ENCODE measurements at regions not wholly inside any gene's neighbourhood (a gene's known extent, or its start where the extent isn't known, plus 50 kb on each side); places are given as distances from the start of the nearest gene placed in this dataset.
"Not testable (repeated sequence)": the region's sequence is repeated elsewhere in the genome, so short reads cannot be mapped to it uniquely, and the experiment has no call there.

- Histone ChIP-seq H3K27ac (ENCODE audit: low read depth, low read length) (no peak overlapping the region), H3K27me3 (ENCODE audit: control insufficient read depth, insufficient read depth, low read length) (no peaks in the 10 kb centered on the region), H3K4me3 (ENCODE audit: low read depth, low read length) (no peak overlapping the region), H3K36me3 (ENCODE audit: control insufficient read depth, insufficient read depth, low read length) (no peaks in the 10 kb centered on the region), H3K4me1 (ENCODE audit: control insufficient read depth, insufficient read depth, low read length) (no peaks in the 10 kb centered on the region), H3K9me3 (ENCODE audit: control insufficient read depth, insufficient read depth, low read length) (no peaks in the 10 kb centered on the region)
- 78% methylated on average over 1 of the region's 3 CpGs for WGBS (ENCODE audit: insufficient coverage)
- no peak for DNase-seq (ENCODE audit: low read depth in 4 of 6, low spot score in 6 of 6)
Measured at GRCh38 chr15:62352817-62353216, 187.7 kb upstream of the C2CD4B start.

DNA sequence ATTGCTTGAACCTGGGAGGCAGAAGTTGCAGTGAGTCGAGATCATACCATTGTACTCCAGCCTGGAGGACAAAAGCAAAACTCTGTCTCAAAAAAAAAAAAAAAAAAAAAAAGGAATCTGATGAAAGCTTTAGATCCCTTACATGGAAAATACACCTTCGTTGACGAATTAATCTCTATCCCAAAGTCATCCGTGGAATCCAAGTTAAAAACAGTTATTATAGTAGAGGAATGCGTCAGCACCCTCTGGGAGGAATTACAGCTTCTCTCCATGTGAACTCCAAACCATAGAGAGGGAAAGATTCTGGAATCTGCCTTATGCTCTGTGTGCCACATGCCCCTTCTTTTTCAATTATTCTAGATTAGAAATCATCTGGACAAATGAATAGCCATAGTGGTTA, 192.3 kb upstream of the C2CD4B start:
- no peak overlapping the region for H3K27ac ChIP-seq (ENCODE audit: low read depth, low read length)
- H3K36me3 ChIP-seq (ENCODE audit: control insufficient read depth, insufficient read depth, low read length) = no peaks in the 10 kb centered on the region
- no peaks in the 10 kb centered on the region for H3K9me3 ChIP-seq (ENCODE audit: control insufficient read depth, insufficient read depth, low read length)
- no CpG with 5 or more reads among the region's 5 CpGs for WGBS (ENCODE audit: insufficient coverage)
- no peaks in the 10 kb centered on the region for H3K4me1 ChIP-seq (ENCODE audit: control insufficient read depth, insufficient read depth, low read length)
- no peaks in the 10 kb centered on the region for H3K27me3 ChIP-seq (ENCODE audit: control insufficient read depth, insufficient read depth, low read length)
- no peak for DNase-seq (ENCODE audit: low read depth in 4 of 6, low spot score in 6 of 6)
- no peak overlapping the region for H3K4me3 ChIP-seq (ENCODE audit: low read depth, low read length)

- H3K4me3 ChIP-seq (ENCODE audit: low read depth, low read length) = no peak overlapping the region
- no peaks in the 10 kb centered on the region for H3K9me3 ChIP-seq (ENCODE audit: control insufficient read depth, insufficient read depth, low read length)
Measured at GRCh38 chr15:62359416-62359815, 194.3 kb upstream of the C2CD4B start.

GRCh38 chr15:62360332-62361097, 195.4 kb upstream of the C2CD4B start:
- Histone ChIP-seq H3K9me3 (ENCODE audit: control insufficient read depth, insufficient read depth, low read length) (no peaks in the 10 kb centered on the region), H3K27ac (ENCODE audit: low read depth, low read length) (no peak overlapping the region), H3K27me3 (ENCODE audit: control insufficient read depth, insufficient read depth, low read length) (no peaks in the 10 kb centered on the region), H3K4me3 (ENCODE audit: low read depth, low read length) (no peak overlapping the region), H3K36me3 (ENCODE audit: control insufficient read depth, insufficient read depth, low read length) (no peaks in the 10 kb centered on the region), H3K4me1 (ENCODE audit: control insufficient read depth, insufficient read depth, low read length) (no peaks in the 10 kb centered on the region)
- peak in 5 of 6 donors; percentile 7 to 94 (median 22) for DNase-seq (ENCODE audit: low read depth in 4 of 6, low spot score in 6 of 6)
- 66% methylated on average over 9 of the region's 11 CpGs for WGBS (ENCODE audit: insufficient coverage)

More at GRCh38 chr15:62359416-62359815, 194.3 kb upstream of the C2CD4B start:
- no peaks in the 10 kb centered on the region for H3K27me3 ChIP-seq (ENCODE audit: control insufficient read depth, insufficient read depth, low read length)
- WGBS (ENCODE audit: insufficient coverage) = no CpG with 5 or more reads among the region's 3 CpGs
- no peaks in the 10 kb centered on the region for H3K4me1 ChIP-seq (ENCODE audit: control insufficient read depth, insufficient read depth, low read length)
- H3K27ac ChIP-seq (ENCODE audit: low read depth, low read length) = no peak overlapping the region
- no peaks in the 10 kb centered on the region for H3K36me3 ChIP-seq (ENCODE audit: control insufficient read depth, insufficient read depth, low read length)
- no peak for DNase-seq (ENCODE audit: low read depth in 4 of 6, low spot score in 6 of 6)

DNA sequence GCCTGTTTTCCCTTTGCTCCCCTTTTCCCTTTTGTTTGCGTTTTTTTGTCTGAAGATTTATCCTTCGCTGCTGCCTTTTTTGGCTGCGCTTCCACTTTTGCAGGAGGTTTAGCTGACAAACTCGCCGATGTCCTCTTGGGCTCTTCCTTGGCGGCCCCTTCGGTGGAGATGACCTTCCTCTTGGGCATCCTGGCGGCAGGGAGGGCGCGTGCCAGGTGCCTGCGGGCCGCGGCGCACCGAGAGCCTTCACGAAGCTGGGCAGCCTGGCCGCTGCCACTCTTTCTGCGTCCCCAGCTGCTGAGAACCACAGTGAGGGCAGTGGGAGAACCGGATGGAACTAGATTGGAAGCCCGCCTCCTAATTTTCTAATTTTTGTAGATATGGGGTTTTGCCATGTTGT, 197.1 kb upstream of the C2CD4B start:
- Histone ChIP-seq H3K9me3 (ENCODE audit: control insufficient read depth, insufficient read depth, low read length) (no peaks in the 10 kb centered on the region), H3K36me3 (ENCODE audit: control insufficient read depth, insufficient read depth, low read length) (no peaks in the 10 kb centered on the region), H3K4me3 (ENCODE audit: low read depth, low read length) (no peak overlapping the region), H3K4me1 (ENCODE audit: control insufficient read depth, insufficient read depth, low read length) (no peaks in the 10 kb centered on the region), H3K27me3 (ENCODE audit: control insufficient read depth, insufficient read depth, low read length) (no peaks in the 10 kb centered on the region), H3K27ac (ENCODE audit: low read depth, low read length) (no peak overlapping the region)
- WGBS (ENCODE audit: insufficient coverage) = 90% methylated on average over 18 of the region's 20 CpGs
- DNase-seq (ENCODE audit: low read depth in 4 of 6, low spot score in 6 of 6) = no peak

GRCh38 chr15:62362608-62363007, 197.5 kb upstream of the C2CD4B start:
- H3K27ac ChIP-seq (ENCODE audit: low read depth, low read length) = no peak overlapping the region
- H3K4me3 ChIP-seq (ENCODE audit: low read depth, low read length) = no peak overlapping the region
- H3K36me3 ChIP-seq (ENCODE audit: control insufficient read depth, insufficient read depth, low read length) = no peaks in the 10 kb centered on the region
- WGBS (ENCODE audit: insufficient coverage) = no CpG with 5 or more reads among the region's 5 CpGs
- H3K4me1 ChIP-seq (ENCODE audit: control insufficient read depth, insufficient read depth, low read length) = no peaks in the 10 kb centered on the region
- H3K27me3 ChIP-seq (ENCODE audit: control insufficient read depth, insufficient read depth, low read length) = no peaks in the 10 kb centered on the region
- H3K9me3 ChIP-seq (ENCODE audit: control insufficient read depth, insufficient read depth, low read length) = no peaks in the 10 kb centered on the region
- no peak for DNase-seq (ENCODE audit: low read depth in 4 of 6, low spot score in 6 of 6)

GRCh38 chr15:62363913-62364312, 198.8 kb upstream of the C2CD4B start:
- H3K4me1 ChIP-seq (ENCODE audit: control insufficient read depth, insufficient read depth, low read length) = no peaks in the 10 kb centered on the region
- DNase-seq (ENCODE audit: low read depth in 4 of 6, low spot score in 6 of 6) = no peak
- no peak overlapping the region for H3K27ac ChIP-seq (ENCODE audit: low read depth, low read length)
- no peaks in the 10 kb centered on the region for H3K9me3 ChIP-seq (ENCODE audit: control insufficient read depth, insufficient read depth, low read length)
- no CpG with 5 or more reads among the region's 1 CpG for WGBS (ENCODE audit: insufficient coverage)
- H3K36me3 ChIP-seq (ENCODE audit: control insufficient read depth, insufficient read depth, low read length) = no peaks in the 10 kb centered on the region
- no peaks in the 10 kb centered on the region for H3K27me3 ChIP-seq (ENCODE audit: control insufficient read depth, insufficient read depth, low read length)
- no peak overlapping the region for H3K4me3 ChIP-seq (ENCODE audit: low read depth, low read length)

DNA sequence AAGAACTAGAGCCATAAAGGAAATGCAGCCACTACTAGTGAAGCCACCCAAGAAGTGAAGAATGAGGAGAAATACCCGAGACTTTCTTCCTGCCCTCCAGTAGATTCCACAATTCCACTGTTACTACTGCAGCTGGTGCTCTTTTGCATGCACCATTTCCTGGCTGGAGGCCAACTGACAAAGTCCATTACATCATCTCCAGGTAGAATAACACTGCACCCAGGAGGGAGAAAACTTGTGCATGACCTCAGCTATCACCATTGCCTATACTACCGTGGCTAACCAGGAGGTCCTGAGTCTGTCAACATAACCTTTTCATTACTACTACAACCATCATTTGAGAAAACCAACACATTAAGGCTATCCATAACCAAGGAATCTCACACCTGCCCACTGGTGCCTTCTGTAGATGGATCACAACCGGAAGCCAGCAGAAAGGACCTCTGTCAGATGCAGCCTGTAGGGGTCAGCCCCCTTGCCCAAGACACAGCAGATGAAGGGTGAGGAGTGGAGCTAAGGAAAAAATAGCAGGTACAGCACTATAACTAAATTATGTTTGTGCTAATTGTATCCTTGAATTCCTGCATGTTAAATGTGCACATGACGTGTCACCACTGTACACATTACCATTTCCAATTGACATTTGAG, 200.8 kb upstream of the C2CD4B start:
- H3K4me3 ChIP-seq (ENCODE audit: low read depth, low read length) = no peak overlapping the region
- no peaks in the 10 kb centered on the region for H3K9me3 ChIP-seq (ENCODE audit: control insufficient read depth, insufficient read depth, low read length)
- 80% methylated on average over 1 of the region's 4 CpGs for WGBS (ENCODE audit: insufficient coverage)
- no peak for DNase-seq (ENCODE audit: low read depth in 4 of 6, low spot score in 6 of 6)
- H3K4me1 ChIP-seq (ENCODE audit: control insufficient read depth, insufficient read depth, low read length) = no peaks in the 10 kb centered on the region
- H3K36me3 ChIP-seq (ENCODE audit: control insufficient read depth, insufficient read depth, low read length) = no peaks in the 10 kb centered on the region
- H3K27me3 ChIP-seq (ENCODE audit: control insufficient read depth, insufficient read depth, low read length) = no peaks in the 10 kb centered on the region
- H3K27ac ChIP-seq (ENCODE audit: low read depth, low read length) = no peak overlapping the region

DNA sequence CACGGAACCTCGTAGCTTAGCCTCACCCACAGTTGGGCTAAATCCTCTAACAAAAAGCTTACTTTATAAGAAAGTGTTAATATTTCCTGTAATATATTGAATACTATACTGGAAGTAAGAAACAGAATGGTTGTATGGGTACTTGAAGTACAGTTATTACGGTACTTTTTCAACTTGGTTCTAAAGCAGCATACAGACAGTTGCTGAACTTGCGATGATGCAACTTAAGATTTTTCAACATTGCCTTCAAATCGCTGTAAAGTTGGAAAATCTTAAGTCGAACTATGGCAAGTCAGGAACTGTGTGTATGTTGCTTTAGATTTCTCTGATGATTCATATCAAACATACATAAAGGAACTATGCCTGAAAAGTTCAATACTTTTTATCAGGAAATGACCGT, 204.4 kb upstream of the C2CD4B start:
- Histone ChIP-seq H3K4me1 (ENCODE audit: control insufficient read depth, insufficient read depth, low read length) (no peaks in the 10 kb centered on the region), H3K27ac (ENCODE audit: low read depth, low read length) (no peak overlapping the region), H3K9me3 (ENCODE audit: control insufficient read depth, insufficient read depth, low read length) (no peaks in the 10 kb centered on the region), H3K27me3 (ENCODE audit: control insufficient read depth, insufficient read depth, low read length) (no peaks in the 10 kb centered on the region), H3K4me3 (ENCODE audit: low read depth, low read length) (no peak overlapping the region), H3K36me3 (ENCODE audit: control insufficient read depth, insufficient read depth, low read length) (no peaks in the 10 kb centered on the region)
- DNase-seq (ENCODE audit: low read depth in 4 of 6, low spot score in 6 of 6) = no peak
- WGBS (ENCODE audit: insufficient coverage) = 80% methylated on average over 1 of the region's 7 CpGs

DNA sequence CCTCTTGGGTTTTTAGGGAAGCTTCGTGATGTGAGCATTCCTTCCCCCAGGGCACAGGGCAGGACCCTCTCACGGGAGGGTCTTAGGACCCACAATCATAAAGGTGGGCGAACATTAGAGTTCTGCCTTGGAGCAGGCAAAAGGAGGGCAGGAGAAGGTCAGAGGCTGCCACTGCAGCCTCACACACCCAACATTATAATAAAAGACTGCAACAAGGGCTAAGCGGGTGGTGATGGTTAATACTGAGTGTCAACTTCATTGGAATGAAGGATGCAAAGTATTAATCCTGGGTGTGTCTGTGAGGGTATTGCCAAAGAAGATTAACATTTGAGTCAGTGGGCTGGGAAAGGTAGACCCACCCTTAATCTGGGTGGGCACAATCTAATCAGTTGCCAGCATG, 206.6 kb upstream of the C2CD4B start:
- 60% methylated on average over 1 of the region's 4 CpGs for WGBS (ENCODE audit: insufficient coverage)
- H3K4me3 ChIP-seq (ENCODE audit: low read depth, low read length); H3K36me3 ChIP-seq (ENCODE audit: control insufficient read depth, insufficient read depth, low read length); DNase-seq (ENCODE audit: low read depth in 4 of 6, low spot score in 6 of 6); H3K9me3 ChIP-seq (ENCODE audit: control insufficient read depth, insufficient read depth, low read length); H3K27ac ChIP-seq (ENCODE audit: low read depth, low read length); H3K27me3 ChIP-seq (ENCODE audit: control insufficient read depth, insufficient read depth, low read length); H3K4me1 ChIP-seq (ENCODE audit: control insufficient read depth, insufficient read depth, low read length): not testable (repeated sequence)
